Psoas muscle (tissue), 7 donors: ENCODE measurements at regions not wholly inside any gene's neighbourhood (a gene's known extent, or its start where the extent isn't known, plus 50 kb on each side); places are given as distances from the start of the nearest gene placed in this dataset.

Experiments
- ATAC-seq, 4 donors: fragments of 200-7000 bp; cut with Tn5 transposase; one replicate each; pipeline ENCODE4 v1.9.1; 2020; ENCODE audit warnings: moderate library complexity in 3 of 4, mild to moderate bottlenecking in 2 of 4
- DNase-seq, 2 donors: peaks; one replicate each; pipeline ENCODE4 v3.0.0-alpha.2; 2020
- H3K27ac ChIP-seq: fragments of 200-600 bp; one replicate; pipeline ENCODE4 v1.8.0; 2022
- H3K27me3 ChIP-seq, 3 donors: fragments of 200-600 bp in 1 of 3; one replicate each; pipeline versions ENCODE4 v1.6.1 to v1.8.0; 2013 to 2022; ENCODE audit warnings: low read length in 2 of 3, mild to moderate bottlenecking in 2 of 3, moderate library complexity in 1 of 3; ENCODE audit not compliant: insufficient read depth in 3 of 3
- H3K36me3 ChIP-seq, 2 donors: fragments of 200-600 bp in 1 of 2; one replicate each; pipeline versions ENCODE4 v1.6.1 to v1.8.0; 2013 to 2022; ENCODE audit warnings: low read depth in 1 of 2, mild to moderate bottlenecking in 1 of 2, moderate library complexity in 1 of 2; ENCODE audit not compliant: insufficient read depth in 1 of 2
- H3K4me1 ChIP-seq: fragments of 200-600 bp; one replicate; pipeline ENCODE4 v1.8.0; 2022
- H3K4me3 ChIP-seq: fragments of 200-600 bp; one replicate; pipeline ENCODE4 v1.8.0; 2022; ENCODE audit warnings: mild to moderate bottlenecking
- H3K9me3 ChIP-seq: fragments of 200-600 bp; one replicate; pipeline ENCODE4 v1.8.0; 2022
- WGBS, 3 donors: extraction: QIAGEN DNeasy Blood & Tissue Kit; methylation state at CpG; one replicate each; pipeline versions ENCODE4 v1.1.6 to v1.1.7; 2013; 5-methylcytosine and 5-hydroxymethylcytosine counted together
- intact Hi-C, 2 donors: fragments of 100-400 bp; cut with DNase I; formaldehyde crosslinking; loops; one replicate each; pipeline versions ENCODE4 v1.11.0 to v1.14.2; 2022
- TF ChIP-seq, protein P1 (sequence below): fragments of 200-600 bp; IDR thresholded peaks from one replicate; pipeline ENCODE4 v1.8.0; 2022; ENCODE audit warnings: antibody characterized with exemption
- donor health status: healthy with polysubstance abuse.
- donor health status: DM: no; HTN: no; CAD: no; lungs with moderate emphysema.
- donor health status: Bipolar disorder and iron deficiency.
- donor health status: healthy.
- donor health status: DM: yes; HTN: yes; CAD: no.
- donor health status: DM: no; HTN: no; CAD: no.
- donor health status: DM: yes; HTN: yes; CAD: no.

- TF ChIP-seq, protein P1, sequence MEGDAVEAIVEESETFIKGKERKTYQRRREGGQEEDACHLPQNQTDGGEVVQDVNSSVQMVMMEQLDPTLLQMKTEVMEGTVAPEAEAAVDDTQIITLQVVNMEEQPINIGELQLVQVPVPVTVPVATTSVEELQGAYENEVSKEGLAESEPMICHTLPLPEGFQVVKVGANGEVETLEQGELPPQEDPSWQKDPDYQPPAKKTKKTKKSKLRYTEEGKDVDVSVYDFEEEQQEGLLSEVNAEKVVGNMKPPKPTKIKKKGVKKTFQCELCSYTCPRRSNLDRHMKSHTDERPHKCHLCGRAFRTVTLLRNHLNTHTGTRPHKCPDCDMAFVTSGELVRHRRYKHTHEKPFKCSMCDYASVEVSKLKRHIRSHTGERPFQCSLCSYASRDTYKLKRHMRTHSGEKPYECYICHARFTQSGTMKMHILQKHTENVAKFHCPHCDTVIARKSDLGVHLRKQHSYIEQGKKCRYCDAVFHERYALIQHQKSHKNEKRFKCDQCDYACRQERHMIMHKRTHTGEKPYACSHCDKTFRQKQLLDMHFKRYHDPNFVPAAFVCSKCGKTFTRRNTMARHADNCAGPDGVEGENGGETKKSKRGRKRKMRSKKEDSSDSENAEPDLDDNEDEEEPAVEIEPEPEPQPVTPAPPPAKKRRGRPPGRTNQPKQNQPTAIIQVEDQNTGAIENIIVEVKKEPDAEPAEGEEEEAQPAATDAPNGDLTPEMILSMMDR = no peak
- no peak overlapping the region for H3K4me3 ChIP-seq
- ATAC-seq (no peak), DNase-seq (no peak)
- no peaks in the 10 kb centered on the region for H3K9me3 ChIP-seq
- intact Hi-C loops = no loop called here
- 60 to 72% (median 67%) methylated on average over 6 of the region's 6 CpGs for WGBS, 3 donors
- no peaks in the 10 kb centered on the region for H3K4me1 ChIP-seq
- H3K27me3 ChIP-seq = peaks cover 0 to 17% (median 0%) of the 10 kb centered on the region in 3 donors
- H3K27ac ChIP-seq = no peak overlapping the region
- no peaks in the 10 kb centered on the region for H3K36me3 ChIP-seq
These were observed 468.2 kb upstream of the DIPK2B start for GRCh38 chrX:45668686-45669443.

DNA sequence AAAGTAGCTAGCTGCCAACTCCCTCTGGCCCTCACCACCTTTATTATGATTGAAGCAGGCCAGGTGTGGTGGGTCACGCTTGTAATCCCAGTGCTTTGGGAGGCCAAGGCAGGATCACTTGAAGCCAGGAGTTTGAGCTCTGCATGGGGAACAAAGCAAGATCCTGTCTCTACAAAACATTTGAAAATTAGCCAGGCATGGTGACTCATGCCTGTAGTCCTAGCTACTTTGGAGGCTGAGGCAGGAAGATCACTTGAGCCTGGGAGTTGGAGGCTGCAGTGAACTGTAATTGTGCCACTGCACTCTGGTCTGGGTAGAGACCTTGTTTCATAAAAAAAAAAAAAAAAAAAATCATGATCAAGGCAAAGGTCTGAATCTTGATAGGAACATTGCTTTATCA lies 467.0 kb upstream of the DIPK2B start:
- Histone ChIP-seq H3K36me3 (no peaks in the 10 kb centered on the region), H3K9me3 (no peaks in the 10 kb centered on the region), H3K27ac (no peak overlapping the region), H3K4me1 (no peaks in the 10 kb centered on the region), H3K4me3 (no peak overlapping the region), H3K27me3 (peaks cover 0 to 17% (median 0%) of the 10 kb centered on the region in 3 donors)
- ATAC-seq = no peak
- TF ChIP-seq, protein P1 = no peak
- no peak for DNase-seq
- intact Hi-C loops = no loop called here
- 40 to 50% (median 45%) methylated on average over 1 of the region's 1 CpG for WGBS, 3 donors

DNA sequence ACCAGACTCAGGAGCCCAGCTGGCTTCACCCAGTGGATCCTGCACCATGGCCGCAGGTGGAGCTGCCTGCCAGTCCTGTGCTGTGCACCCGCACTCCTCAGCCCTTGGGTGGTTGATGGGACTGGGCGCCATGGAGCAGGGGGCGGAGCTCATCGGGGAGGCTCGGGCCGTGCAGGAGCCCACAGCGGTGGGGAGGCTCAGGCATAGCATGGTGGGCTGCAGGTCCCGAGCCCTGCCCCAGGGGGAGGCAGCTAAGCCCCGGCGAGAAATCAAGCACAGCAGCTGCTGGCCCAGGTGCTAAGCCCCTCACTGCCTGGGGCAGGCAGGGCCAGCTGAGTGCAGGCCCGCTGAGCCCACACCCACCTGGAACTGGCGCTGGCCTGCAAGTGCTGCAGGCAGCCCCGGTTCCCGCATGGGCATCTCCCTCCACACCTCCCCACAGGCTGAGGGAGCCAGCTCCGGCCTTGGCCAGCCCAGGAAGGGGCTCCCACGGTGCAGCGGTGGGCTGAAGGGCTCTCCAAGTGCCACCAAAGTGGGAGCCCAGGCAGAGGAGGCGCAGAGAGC lies 464.1 kb upstream of the DIPK2B start:
- 85 to 95% (median 92%) methylated on average over 10 to 19 of the region's 19 CpGs for WGBS, 3 donors
- DNase-seq (no peak), ATAC-seq (no peak)
- H3K4me1 ChIP-seq = no peaks in the 10 kb centered on the region
- H3K9me3 ChIP-seq = no peaks in the 10 kb centered on the region
- intact Hi-C loops = no loop called here
- H3K36me3 ChIP-seq = no peaks in the 10 kb centered on the region
- H3K4me3 ChIP-seq = no peak overlapping the region
- no peak overlapping the region for H3K27ac ChIP-seq
- peaks cover 0 to 10% (median 0%) of the 10 kb centered on the region in 3 donors for H3K27me3 ChIP-seq
- TF ChIP-seq, protein P1 = no peak

DNA sequence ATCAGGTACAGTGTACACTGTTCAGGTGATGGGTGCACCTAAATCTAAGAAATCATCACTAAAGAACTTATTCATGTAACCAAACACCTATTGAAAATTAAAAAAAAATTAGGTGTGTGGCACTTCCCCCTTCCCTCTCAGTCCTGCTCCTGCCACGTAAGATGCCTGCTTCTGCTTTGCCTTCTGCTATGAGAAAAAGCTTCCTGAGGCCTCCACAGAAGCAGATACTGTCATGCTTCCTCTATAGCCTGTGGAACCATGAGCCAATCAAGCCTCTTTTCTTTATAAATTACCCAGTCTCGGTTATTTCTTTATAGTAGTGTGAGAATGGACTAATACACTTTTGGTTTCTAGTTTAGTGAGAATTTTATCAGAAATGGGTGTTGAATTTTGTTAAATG lies 459.8 kb upstream of the DIPK2B start:
- TF ChIP-seq, protein P1 = no peak
- Histone ChIP-seq H3K4me1 (no peaks in the 10 kb centered on the region), H3K27ac (no peak overlapping the region), H3K9me3 (no peaks in the 10 kb centered on the region), H3K27me3 (peaks cover 0 to 7% (median 0%) of the 10 kb centered on the region in 3 donors), H3K4me3 (no peak overlapping the region), H3K36me3 (no peaks in the 10 kb centered on the region)
- WGBS, 3 donors = 48 to 64% (median 52%) methylated on average over 2 of the region's 2 CpGs
- ATAC-seq (no peak), DNase-seq (no peak)
- intact Hi-C loops = no loop called here
